Islet of Langerhans (tissue), 1 donor: ENCODE measurements at regions not wholly inside any gene's neighbourhood (a gene's known extent, or its start where the extent isn't known, plus 50 kb on each side); places are given as distances from the start of the nearest gene placed in this dataset.
"Not testable (repeated sequence)": the region's sequence is repeated elsewhere in the genome, so short reads cannot be mapped to it uniquely, and the experiment has no call there.

ENCODE experiments used
- FAIRE-seq: peaks from one replicate; lab custom pipeline; 2011; peaks lifted over from hg19 to GRCh38; lab: Jason Lieb, UNC

DNA sequence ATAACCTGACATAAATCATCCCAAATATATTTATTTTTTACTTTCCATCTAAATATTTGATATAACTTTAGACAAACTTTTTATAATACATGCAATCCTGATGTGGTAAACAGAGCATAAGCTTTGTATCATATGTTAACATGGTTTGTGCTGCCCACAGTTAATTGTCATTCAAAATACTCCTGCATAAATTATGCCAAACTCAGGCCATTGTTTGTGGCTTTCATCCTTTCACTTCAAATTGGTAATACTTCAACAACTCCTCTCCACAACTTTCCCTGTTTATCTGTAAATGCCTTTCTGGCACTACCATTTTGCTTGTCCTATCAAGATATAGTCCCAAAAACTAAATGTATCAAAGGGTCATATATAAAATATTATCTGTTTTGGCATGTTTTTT, 586.7 kb downstream of the HINT1 start:
- no peak for FAIRE-seq

DNA sequence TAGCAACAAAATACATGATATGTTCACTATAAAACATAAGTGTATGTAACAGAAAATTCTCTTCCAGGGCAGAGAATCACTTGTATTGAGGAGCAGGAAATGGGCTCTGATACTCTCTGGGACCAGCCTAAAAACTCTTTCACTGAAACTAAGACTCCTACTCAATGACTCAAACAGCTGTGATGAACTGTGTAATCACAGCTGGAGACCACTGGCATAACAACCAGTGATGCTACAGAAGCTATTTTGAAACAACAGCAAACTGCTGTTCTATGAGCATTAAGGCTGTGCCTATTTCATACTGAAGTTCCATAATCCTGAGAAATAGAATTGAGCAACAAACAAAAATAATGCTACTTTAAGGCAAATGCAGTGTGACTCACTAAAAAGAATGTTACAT, 594.0 kb downstream of the HINT1 start:
- FAIRE-seq, result no peak

DNA sequence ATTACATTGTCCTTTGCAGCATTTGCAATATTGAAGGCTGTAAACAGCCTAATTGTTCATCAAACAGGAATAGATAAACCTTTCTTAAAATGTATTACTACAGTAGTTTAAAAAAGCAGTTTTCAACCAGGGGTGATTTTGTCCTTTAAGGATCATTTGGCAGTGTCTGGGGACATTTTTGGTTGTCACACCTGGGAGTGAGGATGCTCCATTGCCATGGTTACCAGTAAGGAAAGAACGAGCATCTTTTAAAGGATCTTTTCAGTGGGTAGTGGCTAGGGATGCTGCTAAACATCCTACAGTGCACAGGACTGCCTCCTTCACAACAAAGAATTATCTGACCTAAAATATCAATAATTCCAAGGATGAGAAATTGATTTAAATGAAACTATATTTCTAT, 596.3 kb downstream of the HINT1 start:
- FAIRE-seq, result no peak

- no peak for FAIRE-seq
These were observed 609.6 kb downstream of the HINT1 start for GRCh38 chr5:130555429-130555828.

DNA sequence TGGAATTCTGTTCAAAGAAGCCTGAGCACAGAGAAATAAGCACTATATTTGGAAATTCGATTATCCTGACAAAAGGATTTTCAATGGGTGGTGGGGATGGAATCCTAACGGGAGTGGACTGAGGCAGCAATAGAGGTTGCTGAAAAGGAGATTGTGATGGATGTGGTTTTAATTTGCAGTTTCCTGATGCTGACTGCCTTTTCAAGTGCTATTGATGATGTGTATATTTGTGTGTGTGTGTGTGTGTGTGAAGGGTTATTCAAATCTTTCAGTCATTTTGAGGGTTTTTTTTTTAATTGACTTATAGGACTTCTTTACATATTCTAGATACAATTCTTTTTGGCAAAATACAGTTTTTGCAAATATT, 614.5 kb downstream of the HINT1 start:
- FAIRE-seq, result no peak

- FAIRE-seq, result no peak
These were observed 615.0 kb downstream of the HINT1 start for GRCh38 chr5:130549884-130550561.

- FAIRE-seq, result no peak
These were observed 618.8 kb downstream of the HINT1 start for GRCh38 chr5:130546211-130546610.

DNA sequence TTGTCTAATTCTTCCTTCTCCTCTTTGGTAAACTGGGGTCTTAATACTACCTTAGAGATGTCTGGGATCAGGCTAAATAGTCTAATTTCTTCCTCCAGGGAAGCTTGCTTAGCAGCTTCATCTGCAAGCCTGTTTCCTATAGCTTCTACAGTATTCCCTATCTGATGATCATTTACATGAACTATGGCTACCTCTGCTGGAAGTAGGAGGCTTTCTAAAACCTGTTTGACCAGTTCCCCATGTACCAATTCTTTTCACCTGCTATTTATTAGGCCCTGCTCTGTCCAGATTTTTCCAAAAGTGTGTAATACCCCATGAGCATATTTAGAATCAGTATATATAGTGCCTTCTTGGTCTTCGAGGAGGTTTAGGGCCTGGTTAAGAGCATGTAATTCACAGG, 619.8 kb downstream of the HINT1 start:
- FAIRE-seq, result no peak

DNA sequence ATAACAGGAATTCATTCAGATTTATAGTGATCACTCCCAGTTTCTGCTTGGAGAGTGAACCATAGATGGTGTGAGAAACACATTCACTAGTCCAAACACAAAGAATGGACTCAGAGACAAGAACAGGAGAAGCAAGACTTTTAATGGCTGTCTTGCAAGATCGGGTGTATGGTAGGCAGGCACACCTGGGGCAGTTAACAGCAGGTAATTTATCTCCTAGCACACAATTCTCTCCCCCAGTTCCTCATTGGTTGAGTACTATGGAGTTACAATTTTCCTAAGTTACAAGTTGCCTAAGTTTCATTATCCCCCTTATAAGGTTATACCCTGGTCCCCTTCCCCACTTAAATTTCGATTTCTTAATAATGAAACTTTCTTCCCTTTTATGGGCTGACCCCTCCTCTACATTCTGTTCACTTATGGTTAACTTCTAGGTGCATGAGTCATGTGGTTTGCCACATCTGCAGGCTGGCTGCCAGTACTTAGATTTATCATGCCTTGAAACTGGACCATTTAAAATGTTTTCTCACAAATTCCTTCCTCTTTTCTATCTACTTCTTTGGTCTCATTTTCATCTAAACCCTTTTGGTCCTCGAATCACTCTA, 623.3 kb downstream of the HINT1 start:
- no peak for FAIRE-seq

DNA sequence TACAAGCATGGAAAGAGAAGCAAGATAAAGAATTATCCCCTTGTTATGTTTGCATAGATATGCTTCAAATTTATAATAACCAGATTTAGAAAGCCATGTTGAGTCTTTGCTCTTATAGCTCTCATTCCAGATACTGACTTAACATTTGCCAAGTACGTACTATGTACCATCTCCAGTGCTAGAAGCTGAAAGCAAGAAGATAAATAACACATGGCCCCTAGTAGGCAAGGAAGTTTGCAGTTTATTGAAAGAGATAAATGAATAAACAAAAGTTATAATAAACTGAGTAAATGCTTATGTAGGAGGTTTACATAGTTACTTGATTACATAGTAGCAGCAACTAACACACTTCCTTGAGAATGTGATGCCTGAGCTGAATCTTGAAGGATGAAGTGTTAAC, 628.4 kb downstream of the HINT1 start:
- FAIRE-seq, result no peak

- FAIRE-seq, result no peak
These were observed 628.5 kb downstream of the CHSY3 start for GRCh38 chr5:130532786-130533185.

- no peak for FAIRE-seq
These were observed 625.5 kb downstream of the CHSY3 start for GRCh38 chr5:130529511-130530485.

GRCh38 chr5:130529111-130529510, 624.8 kb downstream of the CHSY3 start:
- no peak for FAIRE-seq

DNA sequence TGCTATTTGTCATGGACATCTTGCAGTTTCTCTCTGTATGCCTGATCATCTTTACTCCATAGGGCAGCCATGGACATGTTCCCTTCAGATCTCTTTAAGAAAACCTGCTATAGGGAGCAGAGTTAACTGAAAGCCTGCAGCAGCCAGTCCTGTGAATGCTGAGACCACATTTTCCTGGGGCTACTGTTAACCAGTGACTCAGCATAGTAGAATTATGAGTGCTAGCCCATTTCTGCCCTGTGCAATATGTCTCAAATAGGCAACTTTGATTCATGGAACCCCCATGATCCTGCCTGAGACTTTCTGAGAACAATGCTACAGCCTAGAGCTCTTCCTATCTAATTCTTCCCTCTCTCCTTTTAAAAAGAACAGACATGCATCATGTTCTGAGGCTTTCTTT, 624.2 kb downstream of the CHSY3 start:
- FAIRE-seq, result no peak

- FAIRE-seq, result no peak
These were observed 622.4 kb downstream of the CHSY3 start for GRCh38 chr5:130526708-130527107.

GRCh38 chr5:130520211-130520610, 615.9 kb downstream of the CHSY3 start:
- FAIRE-seq, result no peak

GRCh38 chr5:130514984-130515690, 610.9 kb downstream of the CHSY3 start:
- no peak for FAIRE-seq

- FAIRE-seq, result no peak
These were observed 598.4 kb downstream of the CHSY3 start for GRCh38 chr5:130502702-130503101.

DNA sequence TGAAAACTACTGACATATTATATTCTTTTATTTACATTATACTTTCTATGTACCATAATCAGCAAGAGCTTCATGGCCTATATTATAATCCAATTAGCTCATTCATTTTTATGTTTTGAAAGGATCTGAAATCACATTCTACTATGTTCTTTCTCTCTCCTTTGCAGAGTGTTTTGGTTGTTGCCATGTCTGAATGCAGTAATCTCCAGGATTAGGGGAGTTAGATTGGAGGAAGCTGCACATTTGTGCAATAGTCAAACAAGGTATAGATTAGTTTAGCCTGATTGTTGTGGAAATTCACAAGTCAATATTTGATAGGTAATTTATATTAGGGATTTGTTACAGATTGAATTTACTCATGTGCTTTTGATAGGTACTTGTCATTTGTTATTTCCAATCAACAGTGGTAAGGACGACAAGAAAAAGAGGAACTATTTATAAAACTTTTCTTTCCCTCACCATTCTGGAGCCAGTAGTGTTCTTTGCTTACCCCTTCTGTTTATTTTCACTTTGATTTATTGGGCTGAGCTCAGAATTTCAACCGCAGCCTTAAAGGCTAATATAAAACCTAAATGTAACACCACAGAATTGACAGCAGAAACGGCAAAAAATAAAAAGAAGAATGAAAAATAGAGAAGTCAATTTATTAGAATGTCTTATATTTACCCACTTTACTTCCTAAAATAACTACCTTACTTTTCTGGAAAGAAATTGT, 597.0 kb downstream of the CHSY3 start:
- no peak for FAIRE-seq

GRCh38 chr5:130500495-130500894, 596.2 kb downstream of the CHSY3 start:
- FAIRE-seq, result not testable (repeated sequence)

GRCh38 chr5:130496215-130496614, 592.0 kb downstream of the CHSY3 start:
- no peak for FAIRE-seq

- no peak for FAIRE-seq
These were observed 584.0 kb downstream of the CHSY3 start for GRCh38 chr5:130488252-130488651.
